HG03135 (cell line): ENCODE measurements at regions not wholly inside any gene's neighbourhood (a gene's known extent, or its start where the extent isn't known, plus 50 kb on each side); places are given as distances from the start of the nearest gene placed in this dataset.
"Not testable (repeated sequence)": the region's sequence is repeated elsewhere in the genome, so short reads cannot be mapped to it uniquely, and the experiment has no call there.

Source experiments
- ATAC-seq: cut with Tn5 transposase; IDR thresholded peaks from one replicate; pipeline ENCODE4 v1.9.1; 2021; ENCODE audit warnings: mild to moderate bottlenecking, moderate library complexity; ENCODE audit not compliant: unreplicated experiment

- ATAC-seq: not testable (repeated sequence)
Measured at GRCh38 chr3:103564116-103564515, 1129.3 kb downstream of the ZPLD1 start.

DNA sequence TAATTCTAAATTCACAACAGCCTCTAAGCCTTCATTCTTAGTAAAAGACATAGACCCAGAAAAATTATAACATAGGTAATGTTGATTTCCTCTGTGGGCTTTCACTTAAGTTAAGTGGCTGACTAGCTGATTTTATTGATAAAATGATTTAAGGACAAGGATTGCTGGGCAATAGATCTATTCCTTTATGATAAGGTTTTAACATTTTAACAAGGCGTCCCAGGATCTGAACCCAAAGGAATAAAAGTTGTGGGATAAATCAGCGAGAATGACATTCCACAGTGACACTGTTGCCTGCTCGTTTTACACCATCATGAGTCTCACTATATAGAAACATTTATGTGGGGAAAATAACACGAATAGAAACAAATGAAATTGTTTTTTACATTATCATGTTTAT lies 1151.0 kb downstream of the ZPLD1 start:
- ATAC-seq: no peak

GRCh38 chr3:103589770-103590169 lies 1155.0 kb downstream of the ZPLD1 start:
- ATAC-seq: no peak

GRCh38 chr3:103600844-103601243 lies 1166.0 kb downstream of the ZPLD1 start:
- ATAC-seq: no peak

- ATAC-seq: no peak
Measured at GRCh38 chr3:103601666-103602065, 1166.9 kb downstream of the ZPLD1 start.

GRCh38 chr3:103609472-103609871 lies 1174.7 kb downstream of the ZPLD1 start:
- ATAC-seq: no peak

DNA sequence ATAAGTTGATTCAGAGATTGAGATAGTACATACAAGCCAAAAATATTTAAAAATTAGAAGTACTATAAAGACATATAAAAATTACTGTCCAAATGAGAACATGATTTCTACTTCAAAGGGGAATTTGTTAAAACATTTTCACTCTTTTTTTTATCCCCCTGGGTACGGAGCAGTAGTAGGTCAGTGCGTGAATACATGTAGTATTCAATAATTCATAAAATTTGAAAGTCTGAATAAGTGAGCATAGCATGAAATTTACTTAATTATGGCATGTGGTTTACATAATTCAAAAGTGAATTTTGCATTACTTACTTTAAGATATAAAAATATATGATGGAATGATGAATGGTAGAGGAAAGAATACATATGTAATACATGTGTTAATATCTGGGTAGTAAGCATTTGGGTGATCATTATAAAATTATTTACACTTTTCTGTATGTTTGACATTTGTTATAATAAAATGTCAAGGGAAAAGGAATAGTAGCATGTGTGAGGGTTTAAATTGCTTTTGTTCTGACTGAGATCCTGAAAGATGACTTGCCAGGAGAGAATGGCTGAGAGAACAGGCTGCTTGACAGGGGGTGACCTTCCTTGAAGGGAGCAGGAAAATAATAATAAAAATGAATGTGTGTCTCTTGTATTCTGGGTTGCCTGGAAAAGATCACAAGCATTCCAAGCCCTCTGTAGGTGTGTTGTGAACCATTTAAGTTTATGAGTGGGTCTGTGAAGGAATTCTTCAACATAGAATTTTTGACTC lies 1178.8 kb downstream of the ZPLD1 start:
- no peak for ATAC-seq

- ATAC-seq: no peak
Measured at GRCh38 chr3:103614719-103615118, 1179.9 kb downstream of the ZPLD1 start.

DNA sequence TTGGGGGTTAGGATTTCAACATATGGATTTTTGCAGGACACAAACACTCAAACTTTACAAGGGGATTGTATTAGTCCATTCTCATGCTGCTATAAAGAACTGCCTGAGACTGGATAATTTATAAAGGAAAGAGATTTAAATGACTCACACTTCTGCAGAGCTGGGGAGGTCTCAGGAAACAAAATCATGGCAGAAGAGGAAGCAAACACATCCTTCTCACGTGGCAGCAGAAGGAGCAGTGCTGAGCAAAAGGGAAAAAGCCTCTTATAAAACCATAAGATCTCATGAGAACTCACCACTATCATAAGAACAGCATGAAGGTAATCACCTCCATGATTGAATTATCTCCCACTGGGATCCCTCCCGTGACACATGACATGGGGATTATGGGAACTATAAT lies 1183.1 kb downstream of the ZPLD1 start:
- ATAC-seq: no peak

- no peak for ATAC-seq
Measured at GRCh38 chr3:103624271-103624670, 1189.5 kb downstream of the ZPLD1 start.

GRCh38 chr3:103629391-103629790 lies 1194.6 kb downstream of the ZPLD1 start:
- no peak for ATAC-seq

DNA sequence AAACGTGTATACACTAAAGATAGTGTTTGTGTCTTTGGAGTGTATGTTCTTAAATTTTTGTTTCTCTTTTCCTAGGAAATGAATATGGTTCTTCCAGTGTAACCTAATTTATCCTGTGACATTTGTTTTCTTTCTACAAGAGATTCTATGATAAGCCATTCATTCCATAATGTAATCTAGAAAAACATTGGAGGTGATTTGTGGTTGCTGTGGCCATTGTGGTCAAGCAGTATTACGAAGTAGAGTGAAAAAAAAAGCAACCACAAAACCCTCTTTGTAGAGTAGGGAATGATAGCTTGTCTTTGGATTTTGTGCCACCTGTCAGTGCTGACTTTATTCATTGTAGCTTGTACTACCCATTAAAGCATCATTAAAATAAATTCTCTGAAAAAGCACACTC lies 1209.6 kb downstream of the ZPLD1 start:
- ATAC-seq: no peak

- no peak for ATAC-seq
Measured at GRCh38 chr3:103653996-103654395, 1219.2 kb downstream of the ZPLD1 start.

DNA sequence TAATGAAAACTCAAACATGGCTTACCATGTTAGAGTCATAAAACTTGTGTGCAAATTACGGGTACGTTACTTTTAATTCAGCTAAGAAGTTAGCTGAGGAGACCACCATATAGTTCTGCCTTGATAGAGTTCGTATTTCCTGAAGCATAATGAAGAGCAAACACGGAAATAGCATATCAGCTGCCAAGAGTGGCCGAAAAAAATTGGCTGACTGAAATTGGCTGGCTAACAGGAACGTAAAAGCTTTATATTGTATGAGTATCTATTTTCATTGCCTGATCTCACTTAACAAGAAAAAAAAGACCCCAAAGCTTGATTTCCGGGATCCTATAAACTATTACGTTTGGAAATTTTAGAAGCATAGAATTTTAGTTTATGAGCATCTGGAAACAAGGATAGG lies 1222.9 kb downstream of the ZPLD1 start:
- no peak for ATAC-seq

- no peak for ATAC-seq
Measured at GRCh38 chr3:103660810-103661209, 1226.0 kb downstream of the ZPLD1 start.

- ATAC-seq: no peak
Measured at GRCh38 chr3:103662591-103662990, 1227.8 kb downstream of the ZPLD1 start.

GRCh38 chr3:103672346-103672745 lies 1237.5 kb downstream of the ZPLD1 start:
- ATAC-seq: no peak

- ATAC-seq: no peak
Measured at GRCh38 chr3:103684904-103685303, 1250.1 kb downstream of the ZPLD1 start.

- no peak for ATAC-seq
Measured at GRCh38 chr3:103685939-103686338, 1251.1 kb downstream of the ZPLD1 start.

GRCh38 chr3:103690536-103690935 lies 1255.7 kb downstream of the ZPLD1 start:
- ATAC-seq: no peak

GRCh38 chr3:103693831-103694230 lies 1259.0 kb downstream of the ZPLD1 start:
- ATAC-seq: no peak

- no peak for ATAC-seq
Measured at GRCh38 chr3:103698646-103699045, 1263.8 kb downstream of the ZPLD1 start.

GRCh38 chr3:103699228-103699627 lies 1264.4 kb downstream of the ZPLD1 start:
- ATAC-seq: no peak
